Keratinocyte (primary cell): ENCODE measurements at regions not wholly inside any gene's neighbourhood (a gene's known extent, or its start where the extent isn't known, plus 50 kb on each side); places are given as distances from the start of the nearest gene placed in this dataset.

Source experiments
- DNase-seq: peaks from one replicate; pipeline ENCODE4 v3.0.0-alpha.2; 2011; ENCODE audit warnings: low read depth, missing footprints, low spot score
- FAIRE-seq: peaks from 2 replicates; lab custom pipeline; 2011; peaks lifted over from hg19 to GRCh38; lab: Jason Lieb, UNC
- H2AFZ ChIP-seq: 2 replicates; pipeline ENCODE4 v1.6.0; 2012; ENCODE audit warnings: low read length, control low read depth, inconsistent platforms; ENCODE audit not compliant: control insufficient read depth
- H3K27ac ChIP-seq: 2 replicates; pipeline ENCODE4 v1.5.1; 2011; ENCODE audit warnings: low read length; ENCODE audit not compliant: control insufficient read depth, insufficient read depth
- H3K27me3 ChIP-seq: 3 replicates; pipeline ENCODE4 v1.6.0; 2011; ENCODE audit warnings: low read length; ENCODE audit not compliant: control insufficient read depth, insufficient read depth; ENCODE audit errors: extremely low read depth
- H3K36me3 ChIP-seq, 2 experiments: 2 replicates in 1 of 2; 3 replicates in 1 of 2; pipeline ENCODE4 v1.5.1; 2011; ENCODE audit warnings: low read length in 2 of 2, mild to moderate bottlenecking in 1 of 2; ENCODE audit not compliant: control insufficient read depth in 2 of 2, insufficient read depth in 2 of 2; ENCODE audit errors: extremely low read depth in 1 of 2
- H3K4me1 ChIP-seq: 3 replicates; pipeline ENCODE4 v1.5.1; 2011; ENCODE audit warnings: low read length; ENCODE audit not compliant: control insufficient read depth, insufficient read depth; ENCODE audit errors: extremely low read depth
- H3K4me2 ChIP-seq: 3 replicates; pipeline ENCODE4 v1.6.0; 2011; ENCODE audit warnings: low read depth, low read length; ENCODE audit not compliant: control insufficient read depth, insufficient read depth; ENCODE audit errors: extremely low read depth
- H3K4me3 ChIP-seq, 3 experiments: fragments of 200-600 bp in 1 of 3; sonication (generic) in 1 of 3; 2 replicates in 2 of 3; 3 replicates in 1 of 3; pipeline ENCODE4 v1.5.1; 2011 to 2016; ENCODE audit warnings: low read length in 3 of 3, mild to moderate bottlenecking in 3 of 3, control low read depth in 2 of 3, inconsistent platforms in 1 of 3, low read depth in 1 of 3, mixed read lengths in 1 of 3, mixed run types in 1 of 3, moderate library complexity in 1 of 3; ENCODE audit not compliant: control insufficient read depth in 2 of 3, insufficient read depth in 2 of 3; ENCODE audit errors: extremely low read depth in 1 of 3
- H3K79me2 ChIP-seq: 2 replicates; pipeline ENCODE4 v1.6.0; 2012; ENCODE audit warnings: low read length; ENCODE audit not compliant: control insufficient read depth, insufficient read depth
- H3K9ac ChIP-seq: 3 replicates; pipeline ENCODE4 v1.6.0; 2011; ENCODE audit warnings: low read length; ENCODE audit not compliant: control insufficient read depth, insufficient read depth; ENCODE audit errors: extremely low read depth
- H3K9me1 ChIP-seq: 3 replicates; pipeline ENCODE4 v1.6.0; 2011; ENCODE audit warnings: low read length; ENCODE audit not compliant: control insufficient read depth, insufficient read depth; ENCODE audit errors: extremely low read depth
- H3K9me3 ChIP-seq: 2 replicates; pipeline ENCODE4 v1.5.1; 2012; ENCODE audit warnings: low read depth, low read length; ENCODE audit not compliant: control insufficient read depth
- H4K20me1 ChIP-seq: 3 replicates; pipeline ENCODE4 v1.6.0; 2011; ENCODE audit warnings: low read length; ENCODE audit not compliant: control insufficient read depth, insufficient read depth; ENCODE audit errors: extremely low read depth
- CTCF ChIP-seq, 3 experiments: IDR thresholded peaks in 1 of 3; conservative IDR thresholded peaks in 1 of 3; optimal IDR thresholded peaks in 1 of 3; 2 replicates in 2 of 3; 3 replicates in 1 of 3; pipeline versions ENCODE3 to v1.5.1; 2011; ENCODE audit warnings: low read length in 3 of 3, mild to moderate bottlenecking in 3 of 3, moderate library complexity in 2 of 3, control low read depth in 1 of 3, inconsistent platforms in 1 of 3; ENCODE audit not compliant: insufficient read depth in 2 of 3; ENCODE audit errors: extremely low read depth in 1 of 3
- EZH2 ChIP-seq: IDR thresholded peaks from one replicate; pipeline ENCODE4 v1.6.1; 2012; ENCODE audit warnings: inconsistent platforms, mild to moderate bottlenecking, low read length, moderate library complexity
- dilution Hi-C: fragments of 300-500 bp; cut with MboI; formaldehyde crosslinking; loops from one replicate; pipeline ENCODE4 v1.7.0; 2020; ENCODE audit warnings: low sequenced_read_pairs; ENCODE audit not compliant: extremely low pct_ligation_motif_present

DNA sequence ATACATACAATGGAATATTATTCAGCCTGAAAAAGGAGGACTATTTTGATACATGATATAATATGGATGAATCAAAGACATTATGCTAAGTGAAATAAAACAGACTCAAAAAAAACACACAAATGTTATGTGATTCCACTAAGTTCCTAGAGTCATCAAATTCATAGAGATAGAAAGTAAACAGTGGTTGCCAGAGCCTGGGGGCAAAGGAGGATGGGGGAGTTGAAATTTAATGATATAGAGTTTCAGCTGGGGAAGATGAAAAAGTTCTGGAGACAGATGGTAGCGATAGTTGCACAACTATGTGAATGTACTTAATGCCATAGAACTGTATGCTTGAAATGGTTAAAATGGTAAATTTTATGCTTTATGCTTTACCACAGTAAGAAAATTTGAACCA, 119.7 kb downstream of the METTL4 start:
- TF ChIP-seq EZH2 (no peak), CTCF (optimal IDR thresholded peaks at IDR 0.05 in 1 of 3, IDR thresholded peaks at IDR 0.05 in 1 of 3, conservative IDR thresholded peaks at IDR 0.05 in 1 of 3; ENCODE audit: extremely low read depth in 1 of 3, insufficient read depth in 2 of 3, low read length in 3 of 3) (no peak)
- no peaks in the 10 kb centered on the region for H3K9me1 ChIP-seq
- no peaks in the 10 kb centered on the region for H3K9me3 ChIP-seq
- no peaks in the 10 kb centered on the region for H4K20me1 ChIP-seq
- DNase-seq: no peak
- no peak for FAIRE-seq
- H3K4me2 ChIP-seq: no peak overlapping the region
- H2AFZ ChIP-seq: no peak overlapping the region
- H3K27ac ChIP-seq: no peak overlapping the region
- H3K36me3 ChIP-seq: no peaks in the 10 kb centered on the region
- H3K4me3 ChIP-seq: no peak overlapping the region
- dilution Hi-C loops: no loop called here
- no peaks in the 10 kb centered on the region for H3K4me1 ChIP-seq
- H3K79me2 ChIP-seq: no peaks in the 10 kb centered on the region
- no peak overlapping the region for H3K9ac ChIP-seq
- no peaks in the 10 kb centered on the region for H3K27me3 ChIP-seq

GRCh38 chr18:2459886-2460285, 111.4 kb downstream of the METTL4 start:
- FAIRE-seq: no peak
- no peak overlapping the region for H3K4me2 ChIP-seq
- dilution Hi-C loops: no loop called here
- no peak overlapping the region for H3K4me3 ChIP-seq
- no peaks in the 10 kb centered on the region for H3K79me2 ChIP-seq
- H3K4me1 ChIP-seq: no peaks in the 10 kb centered on the region
- no peaks in the 10 kb centered on the region for H4K20me1 ChIP-seq
- H3K9ac ChIP-seq: no peak overlapping the region
- H3K27ac ChIP-seq: no peak overlapping the region
- no peak for DNase-seq
- H3K9me1 ChIP-seq: no peaks in the 10 kb centered on the region
- no peaks in the 10 kb centered on the region for H3K27me3 ChIP-seq
- H2AFZ ChIP-seq: no peak overlapping the region
- H3K9me3 ChIP-seq: no peaks in the 10 kb centered on the region
- no peak for TF ChIP-seq CTCF (optimal IDR thresholded peaks at IDR 0.05 in 1 of 3, IDR thresholded peaks at IDR 0.05 in 1 of 3, conservative IDR thresholded peaks at IDR 0.05 in 1 of 3; ENCODE audit: extremely low read depth in 1 of 3, insufficient read depth in 2 of 3, low read length in 3 of 3)
- no peak for TF ChIP-seq EZH2
- H3K36me3 ChIP-seq: no peaks in the 10 kb centered on the region
